Glomerular visceral epithelial cell (primary cell): ENCODE measurements at regions not wholly inside any gene's neighbourhood (a gene's known extent, or its start where the extent isn't known, plus 50 kb on each side); places are given as distances from the start of the nearest gene placed in this dataset.

Experiments
- DNase-seq: peaks from one replicate; pipeline ENCODE4 v3.0.0-alpha.2; 2016; ENCODE audit errors: extremely low spot score

GRCh38 chr15:62439543-62440016, 274.5 kb upstream of the C2CD4B start:
- no peak for DNase-seq

GRCh38 chr15:62440362-62441105, 275.4 kb upstream of the C2CD4B start:
- no peak for DNase-seq

DNA sequence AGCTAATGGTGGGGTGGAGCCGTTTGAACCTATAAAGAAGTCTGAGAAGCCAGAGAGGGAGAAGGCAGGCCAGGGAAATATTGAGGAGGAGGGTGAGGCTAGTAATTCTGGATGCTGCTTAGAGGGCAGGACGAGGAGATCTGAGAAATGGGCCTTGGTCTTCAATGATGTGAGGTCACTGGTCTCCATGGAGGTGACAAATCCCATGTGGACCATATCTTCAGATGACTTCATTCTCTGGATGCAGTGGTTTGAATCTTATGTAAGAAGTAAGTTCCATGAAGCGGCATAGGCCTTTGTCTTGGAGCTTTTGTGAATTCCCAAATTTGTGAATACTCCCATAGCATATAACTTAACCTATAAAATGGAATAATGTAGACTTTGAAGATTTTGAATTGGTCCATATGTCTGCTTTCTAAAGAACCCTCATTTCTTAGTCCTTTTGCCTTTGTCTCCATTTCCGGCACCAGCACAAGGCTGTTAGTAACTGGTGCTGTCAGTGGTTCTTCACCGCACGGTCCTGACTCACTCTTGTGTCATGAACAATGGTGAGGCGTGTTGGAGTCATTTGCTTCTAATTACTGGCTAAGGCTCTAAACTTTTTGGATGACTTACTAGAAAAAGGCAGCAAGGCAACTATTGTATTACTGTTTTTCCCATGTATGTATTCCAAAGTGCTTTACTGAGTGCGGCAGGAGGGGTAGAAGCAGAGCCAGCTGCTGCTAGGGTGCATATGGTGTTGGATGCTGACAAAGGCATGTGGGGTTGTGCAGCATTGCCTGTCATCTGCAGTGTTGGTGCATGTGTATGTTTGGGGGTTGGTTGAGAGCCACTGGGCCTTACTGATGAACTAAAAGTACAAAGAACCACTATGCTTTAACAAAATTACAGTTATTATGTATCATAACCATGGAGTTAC, 279.3 kb upstream of the C2CD4B start:
- peak; percentile 82 for DNase-seq

- DNase-seq = no peak
Measured at GRCh38 chr15:62445244-62445643, 280.2 kb upstream of the C2CD4B start.

DNA sequence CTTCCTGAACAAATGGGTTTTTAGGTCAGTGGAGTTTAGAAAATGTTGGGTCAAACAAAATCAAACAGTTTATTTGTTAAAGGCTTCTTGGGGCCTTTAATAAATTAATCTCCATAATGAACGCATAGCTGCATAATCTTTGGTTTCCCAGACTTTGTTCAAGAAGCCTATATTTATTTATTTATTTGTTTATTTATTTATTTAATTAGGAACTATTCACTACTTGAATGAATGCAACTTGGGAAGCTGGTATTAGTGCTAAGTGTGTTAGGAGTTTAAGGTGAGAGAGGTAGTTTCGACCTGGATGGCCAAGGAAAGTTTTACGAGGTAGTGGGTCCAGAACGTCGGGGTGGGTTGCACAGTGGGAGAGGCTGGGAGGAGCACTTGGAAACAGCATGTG, 281.9 kb upstream of the C2CD4B start:
- no peak for DNase-seq

GRCh38 chr15:62447742-62448141, 282.7 kb upstream of the C2CD4B start:
- no peak for DNase-seq

- no peak for DNase-seq
Measured at GRCh38 chr15:62449638-62450037, 284.6 kb upstream of the C2CD4B start.

DNA sequence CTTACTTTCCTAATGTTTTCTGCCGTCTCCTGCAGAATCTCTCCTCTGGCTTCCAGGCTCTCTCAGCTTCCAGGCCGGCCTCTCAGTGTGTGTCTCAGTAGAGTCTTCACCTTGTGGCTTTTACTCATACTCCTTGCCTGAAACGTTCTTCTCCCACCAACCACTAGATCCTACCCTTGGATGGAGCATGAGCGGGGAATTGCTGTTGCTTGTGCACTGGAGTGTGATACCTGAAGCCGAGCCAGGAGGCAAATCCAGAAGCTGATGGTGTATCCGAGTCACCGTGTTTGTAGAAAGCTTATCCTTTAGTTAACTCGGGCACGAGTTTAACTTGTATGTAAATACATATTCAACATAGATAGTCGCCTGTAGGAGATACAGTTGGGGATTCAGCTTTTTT, 285.0 kb upstream of the C2CD4B start:
- peak; percentile 70 for DNase-seq

DNA sequence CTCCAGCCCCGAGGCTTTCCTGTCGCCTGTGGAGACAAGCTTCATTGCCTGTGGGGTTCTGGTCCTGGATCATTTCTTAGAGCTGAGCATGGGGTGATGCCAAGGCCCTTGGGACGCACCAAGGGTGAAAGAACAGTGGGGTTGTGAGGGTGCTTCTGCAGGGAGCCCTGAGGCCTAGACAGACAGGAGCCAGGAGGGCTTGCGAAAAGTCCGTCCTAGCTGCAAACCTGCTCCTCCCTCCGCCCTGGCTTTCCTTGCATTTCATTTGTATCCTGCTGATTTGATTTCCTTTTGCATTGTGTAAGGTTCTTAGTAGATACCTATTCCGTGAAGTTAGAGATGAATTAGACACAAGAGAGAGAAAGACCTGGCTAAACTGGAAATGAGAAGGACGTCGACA, 286.9 kb upstream of the C2CD4B start:
- no peak for DNase-seq

DNA sequence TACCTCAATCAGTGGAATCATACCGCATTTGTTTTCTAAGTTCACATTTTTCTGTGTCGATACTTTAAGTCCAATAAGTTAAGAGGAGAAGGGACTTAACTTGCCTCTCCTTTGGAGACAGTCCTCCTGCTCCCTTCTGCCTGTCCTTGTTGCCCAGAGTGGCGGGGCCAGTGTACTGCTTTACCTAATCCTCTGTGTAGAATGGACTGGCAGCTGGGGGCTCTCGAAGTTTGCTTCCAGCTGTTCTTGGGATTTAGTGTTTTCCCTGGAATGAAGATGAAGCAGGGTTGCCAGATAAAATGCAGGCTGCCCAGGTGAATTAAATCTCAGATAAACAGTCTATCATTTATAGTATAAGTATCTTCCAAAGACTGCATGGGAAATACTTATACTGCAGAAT, 287.6 kb upstream of the C2CD4B start:
- DNase-seq = no peak

DNA sequence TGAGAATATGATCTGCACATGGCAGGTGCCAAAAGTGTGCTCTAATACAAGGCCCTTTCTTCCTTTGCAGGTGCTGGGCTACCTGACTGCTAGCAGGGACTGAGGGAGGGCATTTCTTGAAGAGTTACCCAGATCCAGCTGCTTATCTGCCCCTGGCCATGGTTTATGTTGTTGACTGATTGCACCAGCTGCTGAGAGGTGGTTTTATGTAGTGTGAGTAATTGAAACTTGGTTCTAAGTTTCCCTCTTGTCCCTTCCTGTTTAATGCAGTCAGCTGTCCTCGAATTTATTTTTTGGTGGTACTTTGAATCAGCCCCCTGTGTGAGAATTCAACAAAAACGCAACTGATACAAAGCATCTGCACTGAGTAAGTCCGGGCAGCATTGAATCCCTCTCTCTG, 288.3 kb upstream of the C2CD4B start:
- no peak for DNase-seq

- DNase-seq = no peak
Measured at GRCh38 chr15:62453981-62454380, 288.9 kb upstream of the C2CD4B start.

DNA sequence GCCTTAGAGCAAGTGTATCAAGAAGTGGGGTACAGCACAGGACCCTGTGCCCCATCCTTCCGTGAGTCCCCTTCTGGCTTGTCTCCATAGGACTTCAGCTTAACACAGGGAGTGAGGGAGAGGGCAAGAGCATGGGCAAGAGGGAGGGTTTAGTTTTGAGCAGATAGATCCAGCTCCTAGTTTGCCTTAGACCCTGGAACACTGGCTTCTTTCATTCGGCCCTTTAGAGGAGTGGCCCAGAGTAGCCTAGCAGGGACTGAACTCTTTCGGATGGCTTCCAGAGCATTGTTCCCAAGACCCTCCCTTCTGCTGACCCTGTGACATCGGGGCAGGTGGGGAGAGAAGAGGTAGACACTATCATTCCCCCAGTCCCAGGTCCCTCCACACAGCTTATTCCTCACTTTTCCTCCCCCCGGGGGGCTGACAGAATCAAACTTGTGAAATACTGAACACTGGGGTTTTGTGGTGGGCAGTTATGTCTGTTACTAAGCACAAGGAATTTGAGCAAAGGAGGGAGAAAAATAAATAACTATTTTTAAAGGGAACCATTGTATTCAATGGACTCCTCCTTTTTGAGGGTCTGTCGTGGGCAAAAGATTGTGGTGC, 289.6 kb upstream of the C2CD4B start:
- no peak for DNase-seq

DNA sequence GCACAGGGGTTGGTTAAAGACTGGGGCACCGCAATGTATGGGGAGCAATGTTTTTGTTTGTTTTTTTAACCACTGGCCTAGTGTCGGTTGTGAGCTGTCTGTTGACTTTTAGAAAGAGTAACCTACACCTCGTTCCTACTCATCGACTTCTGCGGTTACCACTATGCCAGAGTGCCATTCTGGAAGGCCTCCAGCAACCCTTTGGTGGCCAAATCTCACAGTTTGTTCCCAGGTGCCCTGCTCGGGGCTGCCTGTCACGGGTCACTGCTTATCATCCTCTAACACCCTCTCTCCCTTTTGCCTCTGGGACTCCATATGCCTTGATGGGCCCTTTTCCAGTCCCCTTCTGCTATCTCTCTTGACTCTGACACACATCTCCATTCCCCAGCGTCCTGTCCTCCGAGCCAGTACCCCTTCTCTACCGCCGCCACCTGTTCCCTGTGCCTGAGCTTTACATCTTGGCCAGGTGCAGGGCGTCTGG, 290.4 kb upstream of the C2CD4B start:
- peak; percentile 59 for DNase-seq

GRCh38 chr15:62456011-62456920, 291.2 kb upstream of the C2CD4B start:
- no peak for DNase-seq

- no peak for DNase-seq
Measured at GRCh38 chr15:62457100-62457499, 292.0 kb upstream of the C2CD4B start.

GRCh38 chr15:62459875-62460274, 294.8 kb upstream of the C2CD4B start:
- no peak for DNase-seq

- no peak for DNase-seq
Measured at GRCh38 chr15:62462268-62462667, 297.2 kb upstream of the C2CD4B start.

- no peak for DNase-seq
Measured at GRCh38 chr15:62462721-62463120, 297.6 kb upstream of the C2CD4B start.

DNA sequence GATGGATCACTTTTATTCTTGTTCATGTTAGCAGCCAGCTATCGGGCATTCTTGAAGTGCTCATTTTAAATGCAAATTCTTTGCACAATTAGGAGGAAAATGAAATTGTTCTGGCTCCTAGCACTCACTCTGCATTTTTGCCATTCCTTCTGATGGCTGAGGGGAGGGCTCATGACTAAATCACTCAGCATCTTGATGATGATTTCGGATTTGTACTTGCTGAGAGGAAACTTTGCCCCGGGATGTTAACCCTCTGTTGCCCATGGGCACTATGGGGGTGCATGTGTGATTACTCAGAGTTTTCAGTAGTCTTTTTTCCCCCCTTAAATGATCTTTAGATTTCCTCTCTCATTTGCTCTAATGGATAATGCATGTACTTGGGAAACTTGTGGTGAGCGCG, 299.6 kb upstream of the C2CD4B start:
- DNase-seq = no peak

- DNase-seq = no peak
Measured at GRCh38 chr15:62465173-62465572, 300.1 kb upstream of the C2CD4B start.
